Sigmoid colon (tissue), 4 donors: ENCODE measurements at regions not wholly inside any gene's neighbourhood (a gene's known extent, or its start where the extent isn't known, plus 50 kb on each side); places are given as distances from the start of the nearest gene placed in this dataset.

Experiments
- CTCF ChIP-seq, 4 experiments: fragments of 450-650 bp in 3 of 4; fragments of 200-600 bp in 1 of 4; IDR thresholded peaks; one replicate each; pipeline ENCODE4 v1.5.1; 2016 to 2019; ENCODE audit warnings: antibody characterized with exemption in 4 of 4, mild to moderate bottlenecking in 3 of 4, moderate library complexity in 2 of 4
- EP300 ChIP-seq, 4 donors: sonication (generic); formaldehyde crosslinking; IDR thresholded peaks; one replicate each; pipeline ENCODE4 v1.6.1; 2017; ENCODE audit warnings: antibody characterized with exemption in 4 of 4

GRCh38 chr3:87996882-87997281 lies 61.9 kb downstream of the CGGBP1 start:
- TF ChIP-seq CTCF (IDR thresholded peaks at IDR 0.05) (no peak), EP300 (IDR thresholded peaks at IDR 0.05) (no peak)
